ENCODE measurements at regions not wholly inside any gene's neighbourhood (a gene's known extent, or its start where the extent isn't known, plus 50 kb on each side); places are given as distances from the start of the nearest gene placed in this dataset.

DNA sequence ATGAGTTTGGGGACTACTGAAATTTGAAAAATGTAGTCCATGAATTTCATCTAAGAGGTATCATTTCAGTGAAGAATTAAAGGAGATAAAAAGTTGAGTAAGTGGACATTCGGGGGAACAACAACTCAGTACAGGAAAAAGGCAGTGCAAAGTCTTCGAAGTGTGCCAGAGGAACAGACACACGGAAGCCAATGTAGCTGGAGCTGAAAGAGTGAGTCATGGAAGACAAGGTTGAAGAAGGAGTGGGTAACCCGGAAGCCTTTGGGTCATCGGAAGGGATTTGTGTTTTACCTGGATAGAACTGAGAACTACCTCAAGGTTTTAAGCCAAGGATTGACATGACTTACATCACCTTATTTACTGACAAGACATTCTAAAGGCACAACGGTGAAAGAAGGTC, 733.4 kb downstream of the NCAM2 start (continued):
- no peak for TF ChIP-seq RELB (IDR thresholded peaks at IDR 0.05; ENCODE audit: low read depth)
- no peak for TF ChIP-seq NBN (IDR thresholded peaks at IDR 0.05)
- TF ChIP-seq PKNOX1 (IDR thresholded peaks at IDR 0.05), result no peak
- TF ChIP-seq MLLT1 (IDR thresholded peaks at IDR 0.05), result no peak
- TF ChIP-seq CHD2 (IDR thresholded peaks at IDR 0.05; ENCODE audit: borderline replicate concordance, low read depth, low read length), result no peak
- no peak for TF ChIP-seq JUNB (IDR thresholded peaks at IDR 0.05)
- TF ChIP-seq NR2C1 (IDR thresholded peaks at IDR 0.05), result no peak
- no peak for TF ChIP-seq NRF1 (conservative IDR thresholded peaks at IDR 0.05; ENCODE audit: low read depth, low read length)

DNA sequence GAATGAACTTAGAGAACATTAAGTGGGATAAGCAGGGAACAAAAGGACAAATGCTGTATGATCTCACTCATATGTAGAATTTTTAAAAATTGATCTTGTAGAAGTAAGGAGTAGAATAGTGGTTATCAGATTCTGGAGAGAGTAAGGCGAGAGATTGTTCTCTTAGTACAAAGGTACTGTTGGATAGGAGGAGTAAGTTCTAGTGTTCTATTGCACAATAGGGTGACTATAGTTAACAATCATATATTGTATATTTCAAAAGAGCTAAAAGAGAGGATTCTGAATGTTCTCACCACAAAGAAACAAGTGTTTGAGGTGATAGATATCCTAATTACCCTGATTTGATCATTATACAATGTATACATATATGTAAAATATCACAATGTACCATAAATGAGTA, 735.9 kb downstream of the NCAM2 start:
- Histone ChIP-seq H3K4me3 (no peak overlapping the region), H2AFZ (ENCODE audit: control insufficient read depth, low read depth, low read length) (no peak overlapping the region), H3K36me3 (ENCODE audit: control insufficient read depth in 2 of 2, insufficient read depth in 2 of 2, low read length in 1 of 2) (no peaks in the 10 kb centered on the region), H3K4me2 (ENCODE audit: control insufficient read depth, insufficient read depth) (no peak overlapping the region), H3K9ac (ENCODE audit: control insufficient read depth, insufficient read depth, low read length) (no peak overlapping the region), H3K79me2 (ENCODE audit: control insufficient read depth, insufficient read depth, low read length) (no peaks in the 10 kb centered on the region), H3K9me3 (replicated peaks; ENCODE audit: control insufficient read depth, insufficient read depth, low read length) (no peaks in the 10 kb centered on the region; the same call in 2 of the 3 replicates), H4K20me1 (ENCODE audit: control insufficient read depth, insufficient read depth) (no peaks in the 10 kb centered on the region), H3K4me1 (ENCODE audit: control insufficient read depth, insufficient read depth, low read length) (no peaks in the 10 kb centered on the region), H3K27me3 (replicated peaks in 1 of 2; ENCODE audit: control insufficient read depth in 2 of 2, insufficient read depth in 2 of 2, low read length in 1 of 2) (no peaks in the 10 kb centered on the region), H3K27ac (ENCODE audit: control insufficient read depth, insufficient read depth) (no peak overlapping the region)
- SMC1A ChIA-PET (ENCODE audit: uncharacterized antibody, unreplicated experiment), result no interaction called here
- in situ Hi-C loops (cut with MboI), result no loop called here
- WGBS (ENCODE audit: insufficient coverage, insufficient replicate concordance, low lambda C conversion rate, missing lambda C conversion rate), result 0% methylated on average over 1 of the region's 1 CpG
- DNase-seq (ENCODE audit: low read depth, low spot score), result no peak
- RAD21 ChIA-PET (ENCODE audit: unreplicated experiment), result no interaction called here
- FAIRE-seq, result no peak
- intact Hi-C loops (cut with micrococcal nuclease; ENCODE audit: unreplicated experiment), result no loop called here
- POLR2A ChIA-PET, result no interaction called here
- CTCF ChIA-PET, result no interaction called here
- BruUV-seq (replicated peaks), result no TSS peak
- ATAC-seq, result no peak
- TF ChIP-seq, protein P1, sequence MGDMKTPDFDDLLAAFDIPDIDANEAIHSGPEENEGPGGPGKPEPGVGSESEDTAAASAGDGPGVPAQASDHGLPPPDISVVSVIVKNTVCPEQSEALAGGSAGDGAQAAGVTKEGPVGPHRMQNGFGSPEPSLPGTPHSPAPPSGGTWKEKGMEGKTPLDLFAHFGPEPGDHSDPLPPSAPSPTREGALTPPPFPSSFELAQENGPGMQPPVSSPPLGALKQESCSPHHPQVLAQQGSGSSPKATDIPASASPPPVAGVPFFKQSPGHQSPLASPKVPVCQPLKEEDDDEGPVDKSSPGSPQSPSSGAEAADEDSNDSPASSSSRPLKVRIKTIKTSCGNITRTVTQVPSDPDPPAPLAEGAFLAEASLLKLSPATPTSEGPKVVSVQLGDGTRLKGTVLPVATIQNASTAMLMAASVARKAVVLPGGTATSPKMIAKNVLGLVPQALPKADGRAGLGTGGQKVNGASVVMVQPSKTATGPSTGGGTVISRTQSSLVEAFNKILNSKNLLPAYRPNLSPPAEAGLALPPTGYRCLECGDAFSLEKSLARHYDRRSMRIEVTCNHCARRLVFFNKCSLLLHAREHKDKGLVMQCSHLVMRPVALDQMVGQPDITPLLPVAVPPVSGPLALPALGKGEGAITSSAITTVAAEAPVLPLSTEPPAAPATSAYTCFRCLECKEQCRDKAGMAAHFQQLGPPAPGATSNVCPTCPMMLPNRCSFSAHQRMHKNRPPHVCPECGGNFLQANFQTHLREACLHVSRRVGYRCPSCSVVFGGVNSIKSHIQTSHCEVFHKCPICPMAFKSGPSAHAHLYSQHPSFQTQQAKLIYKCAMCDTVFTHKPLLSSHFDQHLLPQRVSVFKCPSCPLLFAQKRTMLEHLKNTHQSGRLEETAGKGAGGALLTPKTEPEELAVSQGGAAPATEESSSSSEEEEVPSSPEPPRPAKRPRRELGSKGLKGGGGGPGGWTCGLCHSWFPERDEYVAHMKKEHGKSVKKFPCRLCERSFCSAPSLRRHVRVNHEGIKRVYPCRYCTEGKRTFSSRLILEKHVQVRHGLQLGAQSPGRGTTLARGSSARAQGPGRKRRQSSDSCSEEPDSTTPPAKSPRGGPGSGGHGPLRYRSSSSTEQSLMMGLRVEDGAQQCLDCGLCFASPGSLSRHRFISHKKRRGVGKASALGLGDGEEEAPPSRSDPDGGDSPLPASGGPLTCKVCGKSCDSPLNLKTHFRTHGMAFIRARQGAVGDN (IDR thresholded peaks at IDR 0.05), result no peak
- TF ChIP-seq ZNF207 (IDR thresholded peaks at IDR 0.05; ENCODE audit: borderline replicate concordance), result no peak
- no peak for TF ChIP-seq ATF3 (IDR thresholded peaks at IDR 0.05; ENCODE audit: borderline replicate concordance, extremely low read depth, low read depth, low read length)
- TF ChIP-seq SUZ12 (IDR thresholded peaks at IDR 0.05; ENCODE audit: unreplicated experiment), result no peak
- TF ChIP-seq JUNB (IDR thresholded peaks at IDR 0.05), result no peak
- TF ChIP-seq ZNF217 (IDR thresholded peaks at IDR 0.05), result no peak
- TF ChIP-seq SIX5 (IDR thresholded peaks at IDR 0.05; ENCODE audit: low read depth, low read length, severe bottlenecking), result no peak
